Kidney epithelial cell (primary cell): ENCODE measurements at regions not wholly inside any gene's neighbourhood (a gene's known extent, or its start where the extent isn't known, plus 50 kb on each side); places are given as distances from the start of the nearest gene placed in this dataset.

ENCODE experiments used
- DNase-seq: peaks from one replicate; pipeline ENCODE4 v3.0.0-alpha.2; 2010; ENCODE audit warnings: low read depth
- H3K27me3 ChIP-seq: 2 replicates; pipeline ENCODE4 v1.6.0; 2011; ENCODE audit warnings: low read length; ENCODE audit not compliant: control insufficient read depth, insufficient read depth
- H3K36me3 ChIP-seq: 2 replicates; pipeline ENCODE4 v1.5.1; 2011; ENCODE audit warnings: low read length; ENCODE audit not compliant: control insufficient read depth, insufficient read depth
- H3K4me3 ChIP-seq: 2 replicates; pipeline ENCODE4 v1.5.1; 2011; ENCODE audit warnings: low read depth, mild to moderate bottlenecking, control low read depth, low read length
- TF ChIP-seq, protein P1 (sequence below): IDR thresholded peaks from 2 replicates; pipeline ENCODE4 v1.5.1; 2011; ENCODE audit warnings: mild to moderate bottlenecking, moderate library complexity, low read length, control low read depth, inconsistent platforms; ENCODE audit not compliant: insufficient read depth, poor library complexity, severe bottlenecking

DNA sequence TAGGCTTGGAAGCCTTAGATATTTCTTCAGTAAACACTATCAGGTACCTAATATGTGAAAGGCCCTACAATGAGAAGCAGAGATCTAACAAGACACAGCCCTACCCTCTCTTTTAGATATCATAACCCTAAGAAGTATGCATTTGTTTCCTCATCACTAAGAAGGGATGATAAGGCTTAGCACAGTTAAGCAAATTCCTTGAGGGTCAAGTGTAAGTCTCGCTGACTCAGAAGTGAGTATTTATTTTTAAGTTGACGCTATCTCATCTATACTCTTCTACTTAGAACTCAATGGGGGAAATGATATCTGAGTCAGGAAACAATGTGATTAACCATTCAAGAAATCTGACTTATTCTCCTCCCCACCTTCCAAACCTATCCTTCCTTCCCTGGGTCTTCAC lies 149.7 kb downstream of the ESM1 start:
- Histone ChIP-seq H3K4me3 (no peak overlapping the region), H3K36me3 (no peaks in the 10 kb centered on the region), H3K27me3 (no peaks in the 10 kb centered on the region)
- DNase-seq = no peak
- TF ChIP-seq, protein P1, sequence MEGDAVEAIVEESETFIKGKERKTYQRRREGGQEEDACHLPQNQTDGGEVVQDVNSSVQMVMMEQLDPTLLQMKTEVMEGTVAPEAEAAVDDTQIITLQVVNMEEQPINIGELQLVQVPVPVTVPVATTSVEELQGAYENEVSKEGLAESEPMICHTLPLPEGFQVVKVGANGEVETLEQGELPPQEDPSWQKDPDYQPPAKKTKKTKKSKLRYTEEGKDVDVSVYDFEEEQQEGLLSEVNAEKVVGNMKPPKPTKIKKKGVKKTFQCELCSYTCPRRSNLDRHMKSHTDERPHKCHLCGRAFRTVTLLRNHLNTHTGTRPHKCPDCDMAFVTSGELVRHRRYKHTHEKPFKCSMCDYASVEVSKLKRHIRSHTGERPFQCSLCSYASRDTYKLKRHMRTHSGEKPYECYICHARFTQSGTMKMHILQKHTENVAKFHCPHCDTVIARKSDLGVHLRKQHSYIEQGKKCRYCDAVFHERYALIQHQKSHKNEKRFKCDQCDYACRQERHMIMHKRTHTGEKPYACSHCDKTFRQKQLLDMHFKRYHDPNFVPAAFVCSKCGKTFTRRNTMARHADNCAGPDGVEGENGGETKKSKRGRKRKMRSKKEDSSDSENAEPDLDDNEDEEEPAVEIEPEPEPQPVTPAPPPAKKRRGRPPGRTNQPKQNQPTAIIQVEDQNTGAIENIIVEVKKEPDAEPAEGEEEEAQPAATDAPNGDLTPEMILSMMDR = no peak

DNA sequence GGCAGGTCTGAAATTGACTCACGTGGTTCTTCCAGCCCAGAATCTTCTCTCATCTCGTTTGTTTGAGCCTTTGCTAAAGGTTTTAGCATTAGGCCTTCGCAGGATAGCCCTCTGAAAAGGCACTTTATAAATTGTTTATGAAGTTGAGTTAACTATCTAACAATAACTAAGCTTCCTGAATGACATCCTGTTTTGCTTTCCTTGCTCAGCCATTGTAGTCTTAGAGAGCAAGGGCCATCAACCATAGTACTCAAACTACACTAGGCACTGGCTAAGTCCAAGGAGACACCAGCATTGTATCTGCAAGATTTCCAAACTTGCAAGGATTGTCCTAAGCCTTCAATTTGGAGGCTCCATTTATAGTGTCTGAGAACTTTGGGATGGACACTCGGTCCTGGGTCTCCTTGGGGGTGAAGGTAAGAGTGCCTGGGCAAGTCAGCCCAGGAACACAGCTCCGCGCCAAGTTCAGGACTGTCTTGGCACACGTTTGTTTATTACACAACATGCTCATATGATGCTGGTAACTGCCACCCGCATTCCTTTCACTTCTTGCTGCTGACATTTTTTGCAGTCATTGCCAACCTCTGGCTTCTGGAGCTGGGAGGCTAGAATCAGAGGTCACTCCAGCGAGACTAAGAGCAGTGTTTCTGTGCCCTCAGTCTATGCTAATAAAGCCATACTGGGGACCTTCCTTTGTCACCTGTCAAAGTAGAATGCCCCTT lies 151.1 kb downstream of the ESM1 start:
- Histone ChIP-seq H3K36me3 (no peaks in the 10 kb centered on the region), H3K4me3 (no peak overlapping the region), H3K27me3 (no peaks in the 10 kb centered on the region)
- no peak for DNase-seq
- TF ChIP-seq, protein P1 = no peak

DNA sequence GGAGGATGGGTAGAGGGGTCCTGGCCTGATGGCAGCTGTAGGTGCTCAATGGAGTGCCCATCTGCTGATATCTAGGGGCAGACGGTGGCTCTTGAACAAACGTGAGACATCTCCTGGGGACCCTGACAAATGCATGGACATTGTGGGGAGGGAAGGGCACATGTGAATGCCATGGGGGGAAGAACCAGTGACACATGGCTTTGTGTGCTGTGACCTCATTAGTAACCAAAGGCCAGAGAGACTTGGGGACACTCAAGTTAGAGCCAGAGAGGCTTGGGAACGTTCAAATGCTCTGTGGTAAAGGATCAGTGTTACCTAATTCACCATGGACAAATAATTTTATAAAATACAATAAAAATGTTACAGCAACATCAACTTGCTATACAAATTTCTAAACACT lies 151.8 kb downstream of the ESM1 start:
- Histone ChIP-seq H3K4me3 (no peak overlapping the region), H3K27me3 (no peaks in the 10 kb centered on the region), H3K36me3 (no peaks in the 10 kb centered on the region)
- TF ChIP-seq, protein P1 = no peak
- no peak for DNase-seq

DNA sequence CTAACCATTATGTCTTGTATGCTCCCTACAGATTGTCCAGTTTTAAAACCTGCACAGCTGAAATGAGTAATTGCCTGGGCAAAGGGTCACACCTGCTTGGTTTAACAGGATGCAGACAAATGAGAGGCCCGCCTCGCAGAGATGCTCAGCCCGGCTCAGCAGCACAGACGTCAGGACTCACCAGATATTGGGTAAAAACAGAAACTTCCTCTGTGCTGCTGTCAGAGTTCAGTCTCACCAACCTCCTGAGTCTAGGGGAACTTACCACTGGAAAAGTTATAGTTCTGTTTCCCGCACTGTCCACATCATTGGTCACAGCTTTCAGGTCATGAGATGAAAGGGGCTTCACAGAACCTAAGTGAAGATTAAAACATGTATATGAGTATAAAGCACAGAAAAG lies 152.5 kb downstream of the ESM1 start:
- TF ChIP-seq, protein P1 = no peak
- no peaks in the 10 kb centered on the region for H3K36me3 ChIP-seq
- no peak overlapping the region for H3K4me3 ChIP-seq
- no peak for DNase-seq
- H3K27me3 ChIP-seq = no peaks in the 10 kb centered on the region

DNA sequence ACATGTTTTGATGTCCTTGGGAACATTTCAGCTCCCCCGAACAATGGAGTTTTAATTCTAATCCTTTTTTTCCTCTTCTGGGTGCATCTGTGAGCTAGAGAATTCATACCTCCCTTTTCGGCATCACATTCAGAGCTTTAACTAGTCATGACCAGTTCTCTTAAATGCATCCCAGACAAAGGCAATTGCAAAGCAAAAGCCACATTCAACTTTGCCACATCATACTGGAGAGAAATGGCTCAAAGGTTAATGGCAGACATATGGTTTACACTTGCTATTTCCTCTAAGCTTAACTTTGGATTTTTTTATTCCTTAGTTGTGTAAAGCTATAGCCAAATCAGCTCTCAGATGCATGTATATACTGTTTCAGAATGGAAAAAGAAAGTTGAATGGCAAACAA lies 153.3 kb downstream of the ESM1 start:
- Histone ChIP-seq H3K4me3 (no peak overlapping the region), H3K27me3 (no peaks in the 10 kb centered on the region), H3K36me3 (no peaks in the 10 kb centered on the region)
- TF ChIP-seq, protein P1 = no peak
- no peak for DNase-seq

DNA sequence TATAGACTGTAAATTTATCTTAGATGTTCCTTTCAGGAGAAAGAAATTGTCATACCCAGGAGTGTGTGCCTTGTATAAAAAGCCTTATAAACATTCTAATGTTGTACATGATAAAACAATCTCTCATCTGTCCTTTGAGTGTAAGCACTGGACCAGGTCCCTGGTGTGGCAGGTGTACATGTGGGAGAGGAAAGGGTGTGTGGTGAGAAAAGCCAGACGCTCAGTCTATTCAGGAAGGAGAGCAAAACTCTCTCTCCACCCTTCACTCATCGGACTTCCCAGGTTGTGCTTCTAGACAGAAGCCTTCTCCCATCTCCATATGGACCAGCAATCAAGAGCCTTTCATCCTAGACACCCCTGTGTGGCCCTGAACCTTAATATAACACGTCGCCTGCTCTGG lies 154.2 kb downstream of the ESM1 start:
- DNase-seq = no peak
- Histone ChIP-seq H3K4me3 (no peak overlapping the region), H3K27me3 (no peaks in the 10 kb centered on the region), H3K36me3 (no peaks in the 10 kb centered on the region)
- TF ChIP-seq, protein P1 = no peak
